HEK293 (cell line): ENCODE measurements at regions not wholly inside any gene's neighbourhood (a gene's known extent, or its start where the extent isn't known, plus 50 kb on each side); places are given as distances from the start of the nearest gene placed in this dataset.

Experiments used
- BCL11A ChIP-seq: fragments of 450-650 bp; formaldehyde crosslinking; IDR thresholded peaks from 2 replicates; pipeline ENCODE4 v1.5.1; 2016; ENCODE audit warnings: low read depth, missing biosample characterization, missing genetic modification characterization
- CTCF ChIP-seq: fragments of 450-650 bp; formaldehyde crosslinking; IDR thresholded peaks from 2 replicates; pipeline ENCODE4 v1.5.1; 2016; ENCODE audit warnings: missing biosample characterization, missing genetic modification characterization
- ELK4 ChIP-seq: IDR thresholded peaks from 2 replicates; pipeline ENCODE4 v1.6.1; 2011; ENCODE audit warnings: mild to moderate bottlenecking, low read depth, low read length, borderline replicate concordance
- PBX3 ChIP-seq: sonication (generic); formaldehyde crosslinking; IDR thresholded peaks from 2 replicates; pipeline ENCODE4 v1.8.1; 2022; ENCODE audit warnings: mild to moderate bottlenecking, moderate library complexity, missing genetic modification reagents
- PRDM10 ChIP-seq: fragments of 450-650 bp; formaldehyde crosslinking; IDR thresholded peaks from 2 replicates; pipeline ENCODE4 v1.5.1; 2016; ENCODE audit warnings: missing biosample characterization, missing genetic modification characterization
- REPIN1 ChIP-seq: fragments of 450-650 bp; formaldehyde crosslinking; IDR thresholded peaks from 2 replicates; pipeline ENCODE4 v1.5.1; 2017; ENCODE audit warnings: missing biosample characterization, missing genetic modification characterization, low read depth
- REST ChIP-seq: fragments of 450-650 bp; formaldehyde crosslinking; IDR thresholded peaks from 2 replicates; pipeline ENCODE4 v1.5.1; 2016; ENCODE audit warnings: missing biosample characterization, missing genetic modification characterization
- SETDB1 ChIP-seq: IDR thresholded peaks from one replicate; pipeline ENCODE4 v1.6.1; 2017; ENCODE audit warnings: mild to moderate bottlenecking, low read length, moderate library complexity, mixed read lengths; ENCODE audit not compliant: insufficient read length
- TCF7L2 ChIP-seq: IDR thresholded peaks from 2 replicates; pipeline ENCODE4 v1.6.1; 2011; ENCODE audit warnings: low read depth, mild to moderate bottlenecking, inconsistent platforms, low read length, moderate library complexity, borderline replicate concordance
- ZBTB26 ChIP-seq: fragments of 450-650 bp; formaldehyde crosslinking; optimal IDR thresholded peaks from 2 replicates; pipeline ENCODE3; 2016; ENCODE audit warnings: missing biosample characterization, mild to moderate bottlenecking, missing genetic modification characterization
- ZFP69B ChIP-seq: fragments of 450-650 bp; formaldehyde crosslinking; IDR thresholded peaks from 2 replicates; pipeline ENCODE4 v1.5.1; 2016; ENCODE audit warnings: missing biosample characterization, missing genetic modification characterization
- ZNF585B ChIP-seq: fragments of 450-650 bp; formaldehyde crosslinking; IDR thresholded peaks from 2 replicates; pipeline ENCODE4 v1.5.1; 2016; ENCODE audit warnings: missing biosample characterization, missing genetic modification characterization
- ZNF639 ChIP-seq: fragments of 450-650 bp; formaldehyde crosslinking; IDR thresholded peaks from 2 replicates; pipeline ENCODE4 v1.5.1; 2016; ENCODE audit warnings: missing biosample characterization, missing genetic modification characterization
- ZNF704 ChIP-seq: fragments of 450-650 bp; formaldehyde crosslinking; IDR thresholded peaks from 2 replicates; pipeline ENCODE4 v1.5.1; 2016; ENCODE audit warnings: missing biosample characterization, missing genetic modification characterization

- TF ChIP-seq PBX3 (CRISPR knock-in tag) (no peak), CTCF (no peak), ZNF585B (tag by site-specific recombination) (no peak), ELK4 (no peak), ZFP69B (tag by site-specific recombination) (no peak), ZNF704 (no peak), ZBTB26 (tag by site-specific recombination) (no peak), PRDM10 (tag by site-specific recombination) (no peak), SETDB1 (no peak), TCF7L2 (no peak), REST (no peak), ZNF639 (tag by site-specific recombination) (no peak), BCL11A (tag by site-specific recombination) (no peak), REPIN1 (tag by site-specific recombination) (no peak)
Observed at GRCh38 chr2:37812941-37813730, 112.0 kb upstream of the RMDN2 start.
